DND-41 (cell line): ENCODE measurements at regions not wholly inside any gene's neighbourhood (a gene's known extent, or its start where the extent isn't known, plus 50 kb on each side); places are given as distances from the start of the nearest gene placed in this dataset.

Experiments
- EZH2 ChIP-seq: IDR thresholded peaks from 3 replicates; pipeline ENCODE4 v1.6.1; 2012; ENCODE audit warnings: borderline replicate concordance, low read depth, mild to moderate bottlenecking, moderate library complexity, low read length, inconsistent platforms; ENCODE audit not compliant: severe bottlenecking
- TF ChIP-seq, protein P1 (sequence below): IDR thresholded peaks from 2 replicates; pipeline ENCODE4 v1.5.1; 2012; ENCODE audit warnings: borderline replicate concordance, low read length, moderate library complexity, mild to moderate bottlenecking; ENCODE audit not compliant: poor library complexity, severe bottlenecking; ENCODE audit errors: extremely low read depth

DNA sequence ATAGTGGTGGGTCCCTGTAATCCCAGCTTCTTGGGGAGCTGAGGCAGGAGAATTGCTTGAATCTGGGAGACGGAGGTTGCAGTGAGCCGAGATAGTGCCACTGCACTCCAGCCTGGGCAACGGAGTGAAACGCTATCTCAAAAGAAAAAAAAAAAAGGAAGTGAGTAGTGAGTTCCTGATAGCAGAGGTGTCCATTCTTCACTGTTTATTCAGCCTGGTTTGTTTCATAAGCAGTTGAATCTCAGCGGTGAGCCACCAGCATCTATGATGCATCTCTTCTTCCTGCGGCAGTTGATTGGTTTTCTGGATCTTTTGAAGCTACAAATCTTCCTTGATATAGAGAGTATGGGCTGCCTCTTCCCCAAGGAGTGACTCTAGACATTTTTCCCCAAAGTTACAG is 316.1 kb upstream of the MTPN start:
- TF ChIP-seq, protein P1, sequence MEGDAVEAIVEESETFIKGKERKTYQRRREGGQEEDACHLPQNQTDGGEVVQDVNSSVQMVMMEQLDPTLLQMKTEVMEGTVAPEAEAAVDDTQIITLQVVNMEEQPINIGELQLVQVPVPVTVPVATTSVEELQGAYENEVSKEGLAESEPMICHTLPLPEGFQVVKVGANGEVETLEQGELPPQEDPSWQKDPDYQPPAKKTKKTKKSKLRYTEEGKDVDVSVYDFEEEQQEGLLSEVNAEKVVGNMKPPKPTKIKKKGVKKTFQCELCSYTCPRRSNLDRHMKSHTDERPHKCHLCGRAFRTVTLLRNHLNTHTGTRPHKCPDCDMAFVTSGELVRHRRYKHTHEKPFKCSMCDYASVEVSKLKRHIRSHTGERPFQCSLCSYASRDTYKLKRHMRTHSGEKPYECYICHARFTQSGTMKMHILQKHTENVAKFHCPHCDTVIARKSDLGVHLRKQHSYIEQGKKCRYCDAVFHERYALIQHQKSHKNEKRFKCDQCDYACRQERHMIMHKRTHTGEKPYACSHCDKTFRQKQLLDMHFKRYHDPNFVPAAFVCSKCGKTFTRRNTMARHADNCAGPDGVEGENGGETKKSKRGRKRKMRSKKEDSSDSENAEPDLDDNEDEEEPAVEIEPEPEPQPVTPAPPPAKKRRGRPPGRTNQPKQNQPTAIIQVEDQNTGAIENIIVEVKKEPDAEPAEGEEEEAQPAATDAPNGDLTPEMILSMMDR: no peak
- no peak for TF ChIP-seq EZH2
